SIG-M5 treated with dmso at 0.1 percent for 504 hours (cell line): ENCODE measurements at regions not wholly inside any gene's neighbourhood (a gene's known extent, or its start where the extent isn't known, plus 50 kb on each side); places are given as distances from the start of the nearest gene placed in this dataset.
"Not testable (repeated sequence)": the region's sequence is repeated elsewhere in the genome, so short reads cannot be mapped to it uniquely, and the experiment has no call there.

Source experiments
- DNase-seq: peaks from one replicate; lab custom pipeline; 2025; ENCODE audit not compliant: unreplicated experiment; lab: John Stamatoyannopoulos, UW

DNA sequence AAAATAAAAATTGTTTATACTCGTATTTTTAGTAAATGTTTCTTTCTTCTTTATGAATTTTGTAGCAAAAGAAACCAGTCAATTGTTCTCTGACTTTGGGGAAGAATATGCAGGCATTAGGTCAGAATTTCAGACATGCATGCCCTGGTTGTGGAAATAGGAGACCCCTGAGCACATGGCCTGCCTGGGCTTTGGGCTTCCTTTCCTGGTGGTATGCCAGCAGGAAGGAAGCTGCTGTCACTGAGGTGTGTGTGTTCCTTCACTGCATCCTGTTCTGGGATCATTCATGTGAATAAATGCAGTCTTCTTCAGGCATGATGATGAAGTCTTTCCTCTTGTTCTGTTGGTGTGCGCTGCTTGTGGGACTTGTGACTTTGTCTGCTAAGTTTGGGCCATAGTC is 920.2 kb upstream of the VRK2 start:
- DNase-seq = no peak

DNA sequence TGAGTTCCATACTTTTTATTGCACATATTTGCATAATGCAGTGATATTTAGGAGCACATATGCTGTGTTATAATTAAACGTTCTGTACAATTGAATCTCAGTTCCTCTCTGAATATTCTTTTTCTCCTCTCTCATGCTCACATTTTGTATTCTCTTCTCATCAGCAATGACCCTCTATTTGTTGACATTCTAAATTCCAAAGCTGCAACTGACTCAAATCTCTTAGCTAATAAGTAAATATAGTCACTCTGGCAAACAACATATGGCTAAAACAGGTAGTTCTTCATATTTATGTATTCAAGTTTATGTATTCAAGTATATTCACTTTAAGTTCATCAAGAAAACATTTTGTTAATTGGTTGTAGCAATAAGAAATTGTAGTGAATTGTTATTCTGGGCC is 907.4 kb upstream of the VRK2 start:
- no peak for DNase-seq

DNA sequence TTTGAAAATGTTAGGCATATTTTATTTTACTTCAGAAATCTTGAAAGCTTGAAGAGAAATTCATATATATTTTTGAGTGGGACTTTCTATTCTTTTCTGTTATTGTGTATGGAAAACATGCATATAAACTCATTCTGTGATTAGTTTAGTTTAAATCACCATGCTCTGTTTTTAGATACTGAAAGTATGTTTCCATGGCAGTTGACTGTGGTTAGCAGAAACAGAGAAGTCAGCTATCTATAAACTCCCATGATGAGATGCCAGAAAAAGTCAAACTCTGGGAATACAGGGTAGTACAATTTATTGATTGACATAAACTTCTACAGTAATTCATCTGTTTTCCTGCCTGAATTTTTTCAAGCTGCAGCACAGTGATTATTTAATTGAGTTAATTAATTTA is 905.3 kb upstream of the VRK2 start:
- DNase-seq = no peak

DNA sequence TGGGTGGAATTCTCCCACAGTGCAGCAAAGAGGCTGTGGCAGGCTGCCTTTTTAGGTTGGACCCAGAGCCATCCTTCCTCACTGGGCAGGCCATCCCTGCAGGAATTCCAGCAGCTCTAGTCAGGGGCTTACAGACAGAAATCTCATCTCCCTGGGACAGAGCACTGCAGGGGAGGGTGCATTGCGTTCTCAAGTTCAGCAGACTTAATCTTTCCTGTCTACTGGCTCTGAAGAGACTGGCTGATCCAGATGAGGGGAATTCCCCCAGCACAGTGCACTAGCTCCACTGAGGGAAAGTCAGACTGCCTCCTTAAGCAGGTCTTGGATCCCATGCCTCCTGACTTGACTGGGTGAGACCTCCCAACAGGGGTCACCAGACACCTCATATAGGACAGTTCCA is 899.7 kb upstream of the VRK2 start:
- no peak for DNase-seq

DNA sequence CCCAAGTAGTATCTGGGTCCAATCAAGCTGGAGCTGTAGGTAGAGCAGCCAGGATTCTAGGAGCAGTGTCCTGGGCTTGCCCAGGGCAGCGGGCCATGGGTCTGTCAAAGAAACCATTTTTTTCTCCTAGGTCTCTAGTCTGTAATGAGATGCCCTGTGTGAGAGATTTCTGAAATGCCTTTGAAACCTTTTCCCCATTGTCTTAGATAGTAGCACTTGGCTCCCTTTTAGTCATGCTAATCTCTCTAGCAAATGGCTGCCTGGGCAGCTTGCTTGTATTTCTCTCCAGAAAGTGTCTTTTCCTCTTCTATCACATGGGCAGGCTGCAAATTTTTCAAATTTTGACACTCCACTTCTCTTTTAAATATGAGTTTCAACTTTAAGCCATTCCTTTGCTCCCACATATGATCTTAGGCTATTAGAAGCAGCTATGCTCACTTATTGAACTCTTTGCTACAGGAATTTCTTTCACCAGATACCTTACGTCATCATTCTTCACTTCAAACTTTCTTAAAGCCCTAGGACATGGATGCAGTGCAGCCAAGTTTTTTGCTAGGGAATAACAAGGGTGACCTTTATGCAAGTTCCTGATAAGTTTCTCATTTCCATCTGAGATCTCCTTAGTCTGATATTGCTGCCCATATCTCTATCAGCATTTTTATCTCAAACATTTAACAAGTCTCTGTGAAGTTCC is 890.2 kb upstream of the VRK2 start:
- DNase-seq = no peak

DNA sequence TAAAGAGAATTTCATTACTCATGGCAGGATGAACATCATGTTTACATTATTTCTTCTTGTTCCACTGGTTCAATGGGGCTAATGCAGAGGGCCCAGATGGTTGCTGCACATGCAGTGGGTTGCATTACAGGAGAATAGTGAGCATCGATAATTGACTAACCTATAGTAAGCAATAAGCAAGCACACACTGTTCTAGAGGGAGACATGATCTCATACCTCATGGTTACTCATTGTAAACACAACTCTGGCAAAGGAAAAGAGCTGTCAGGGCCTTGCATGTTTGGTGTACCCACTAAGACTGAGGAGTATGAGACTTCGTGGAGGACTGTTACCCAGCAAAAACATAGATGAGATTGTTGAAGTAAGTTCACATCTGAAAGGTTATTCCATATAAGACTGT is 885.6 kb upstream of the VRK2 start:
- DNase-seq = no peak

DNA sequence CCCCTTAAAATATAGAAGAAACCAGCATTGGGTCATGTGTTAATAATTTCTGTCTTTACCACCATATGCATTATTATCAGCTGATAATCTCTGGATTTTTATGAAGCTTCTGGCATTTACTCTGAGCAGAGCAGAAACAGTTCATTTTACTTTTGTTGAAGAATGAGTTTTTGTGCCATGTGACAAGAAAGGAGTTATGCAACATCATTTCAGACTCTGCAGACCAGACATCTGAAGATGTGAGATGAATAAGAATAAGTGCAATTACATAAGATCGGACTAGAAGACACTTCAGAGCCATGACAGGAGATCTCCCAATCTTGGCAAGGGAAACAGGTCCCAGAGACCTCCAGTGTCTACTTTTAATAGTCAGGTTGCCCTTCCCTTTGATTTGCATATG is 869.4 kb upstream of the VRK2 start:
- DNase-seq = no peak

DNA sequence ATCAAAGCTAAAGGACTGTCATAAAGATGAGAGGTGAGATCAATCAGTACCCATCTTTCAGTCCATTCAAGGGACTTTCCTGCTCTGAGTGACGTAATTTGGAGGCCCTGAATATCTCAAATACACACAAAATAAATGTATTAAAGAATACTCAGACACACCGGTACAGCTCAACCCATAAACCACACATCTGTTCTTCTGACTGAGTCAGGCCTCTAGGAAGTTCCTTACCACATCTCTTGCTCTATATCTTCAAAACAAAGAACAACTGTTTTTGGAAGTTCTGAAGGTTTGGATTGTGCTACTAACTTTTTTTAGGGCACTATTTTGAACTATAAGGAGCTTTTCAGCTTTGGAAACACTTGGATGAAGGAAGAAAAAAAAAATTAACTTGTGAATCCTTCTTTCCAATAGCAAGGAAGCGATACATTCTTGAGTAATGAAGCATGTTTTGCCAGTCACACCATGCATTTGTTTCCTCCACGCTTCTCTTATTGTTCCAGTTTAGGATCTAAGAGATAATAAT is 866.5 kb upstream of the VRK2 start:
- no peak for DNase-seq

DNA sequence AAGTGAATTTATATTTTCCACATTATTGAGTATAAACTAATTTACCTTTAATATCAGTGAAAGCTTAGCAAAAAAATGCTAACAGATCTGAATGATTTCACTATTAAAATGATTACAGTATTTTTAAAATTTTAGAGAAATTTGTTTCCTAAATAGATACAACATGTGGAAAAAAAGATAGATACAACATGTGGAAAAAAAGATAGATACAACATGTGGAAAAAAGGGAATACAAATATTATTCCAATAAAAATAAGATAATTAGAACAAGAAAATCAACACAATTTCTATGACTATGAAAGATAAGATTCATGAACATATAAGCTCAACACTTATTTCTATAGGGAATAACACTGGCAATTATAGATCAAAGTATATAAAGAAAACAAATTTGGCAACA is 865.9 kb upstream of the VRK2 start:
- DNase-seq = no peak

DNA sequence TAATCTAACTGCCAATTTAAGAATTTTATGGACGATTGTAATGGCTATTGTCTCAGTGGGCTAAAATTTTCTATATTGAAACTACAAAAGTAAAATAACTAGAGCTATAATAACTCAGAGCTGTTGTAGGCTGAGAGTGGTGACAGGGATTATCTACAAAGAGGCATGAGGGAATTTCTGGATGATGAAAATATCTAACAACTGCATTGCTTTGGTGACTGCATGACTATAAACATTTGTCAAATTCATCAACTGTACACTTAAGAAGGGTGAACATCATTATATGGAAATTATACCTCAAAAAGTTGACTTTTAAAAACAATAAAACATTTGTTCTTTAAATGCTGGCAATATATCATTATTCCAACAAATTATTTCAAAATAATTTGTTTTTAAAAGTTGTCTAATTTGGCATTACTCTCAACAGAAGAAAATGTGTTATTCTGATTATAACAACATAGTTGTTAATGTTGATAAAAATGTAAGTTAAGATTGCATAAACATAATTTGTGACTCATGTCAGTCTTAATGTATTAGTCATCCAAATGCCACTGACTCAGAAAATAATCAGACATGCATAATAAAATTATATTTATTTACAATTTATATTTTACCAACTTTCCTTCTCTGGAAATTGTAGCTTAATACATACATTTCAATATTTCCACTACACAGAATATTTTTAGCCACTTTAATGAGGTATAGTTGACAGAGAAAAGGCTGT is 865.1 kb upstream of the VRK2 start:
- no peak for DNase-seq

DNA sequence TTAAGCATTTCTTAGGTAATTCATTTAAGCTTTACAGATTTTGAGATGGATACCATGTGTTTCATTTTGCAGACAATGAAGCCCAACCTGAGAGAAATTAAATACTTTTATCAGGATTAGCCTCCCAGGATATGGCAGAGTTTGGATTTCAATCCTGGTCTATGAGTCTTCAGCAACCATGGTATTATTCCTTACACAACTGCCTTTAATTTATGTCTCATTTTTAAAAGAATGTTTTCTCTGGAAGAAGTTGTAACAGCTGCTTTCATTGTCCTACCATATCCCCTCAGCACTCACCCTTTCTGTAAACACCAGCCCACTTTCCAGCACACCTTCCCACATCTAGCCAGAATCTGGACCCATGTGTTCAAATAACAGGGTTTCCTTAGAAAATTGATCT is 863.7 kb upstream of the VRK2 start:
- DNase-seq = no peak

DNA sequence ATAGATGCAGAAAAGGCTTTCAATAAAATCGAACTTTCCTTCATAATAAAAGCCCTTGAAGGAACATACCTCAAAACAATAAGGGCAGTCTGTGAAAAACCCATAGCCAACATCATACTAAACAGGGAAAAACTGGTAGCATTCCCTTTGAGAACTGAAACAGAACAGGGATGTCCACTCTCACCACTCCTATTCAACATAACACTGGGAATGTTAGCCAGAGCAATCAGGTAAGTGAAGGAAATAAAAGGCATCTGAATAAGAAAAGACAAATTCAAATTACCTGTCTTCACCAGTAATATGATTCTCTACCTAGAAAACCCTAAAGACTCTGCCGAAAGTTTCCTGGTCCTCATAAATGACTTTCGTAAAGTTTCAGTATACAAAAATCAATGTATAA is 861.0 kb upstream of the VRK2 start:
- DNase-seq = no peak

DNA sequence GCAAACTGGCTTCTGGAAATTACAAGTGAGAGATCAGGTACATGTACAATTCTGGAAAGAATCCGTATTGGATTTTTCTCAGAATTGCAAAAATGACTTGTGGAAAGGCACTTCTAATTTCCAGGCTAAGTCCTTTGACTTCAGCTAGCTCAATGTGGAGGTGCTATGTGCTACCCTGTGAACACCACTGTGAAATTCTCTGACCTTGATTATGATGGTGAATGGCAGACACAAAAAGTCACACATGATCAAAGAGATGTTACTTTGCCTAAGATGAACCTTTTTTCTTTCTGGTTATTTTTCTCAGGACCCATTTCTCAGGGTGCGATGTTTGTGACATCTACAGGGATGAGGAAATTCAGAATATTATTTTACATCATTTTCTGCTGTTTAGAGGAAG is 856.6 kb upstream of the VRK2 start:
- DNase-seq = no peak

DNA sequence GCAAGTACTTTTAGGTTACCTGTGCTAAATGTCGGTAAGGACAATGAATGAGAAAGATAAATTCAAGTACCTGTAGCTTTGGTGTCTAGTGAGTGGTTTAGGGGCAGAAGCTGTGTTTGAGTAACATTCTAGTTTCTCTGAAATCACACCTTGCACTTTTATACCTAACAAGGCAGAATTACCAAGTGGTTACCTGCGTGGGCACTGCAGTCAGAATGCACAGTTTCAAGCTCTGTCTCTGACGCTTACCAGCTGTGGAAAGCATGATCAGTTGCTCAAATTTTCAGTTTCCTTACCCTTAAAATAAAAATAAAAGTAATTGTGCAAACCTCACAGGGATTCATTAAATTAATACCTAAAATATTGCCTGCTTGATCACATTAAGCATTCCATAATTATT is 846.9 kb upstream of the VRK2 start:
- no peak for DNase-seq

DNA sequence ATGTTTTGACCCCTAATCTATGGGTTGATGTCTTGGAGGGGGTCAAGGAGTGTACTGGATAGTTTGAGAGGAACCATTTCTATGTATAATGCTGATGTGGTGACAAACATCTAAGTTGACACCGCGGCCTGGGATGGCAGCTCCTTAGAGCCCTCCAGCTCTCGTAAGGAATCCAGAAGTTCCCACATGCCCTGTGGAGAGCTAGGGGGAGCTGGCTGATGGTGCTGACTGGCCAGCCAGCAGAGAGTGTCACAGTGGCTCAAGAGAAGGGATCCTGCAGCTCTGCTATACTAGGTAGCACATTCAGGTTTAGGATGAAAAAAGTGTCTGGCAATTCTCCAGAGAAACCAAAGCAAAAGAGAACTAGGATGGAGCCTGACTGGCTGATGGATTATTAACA is 842.2 kb upstream of the VRK2 start:
- no peak for DNase-seq

DNA sequence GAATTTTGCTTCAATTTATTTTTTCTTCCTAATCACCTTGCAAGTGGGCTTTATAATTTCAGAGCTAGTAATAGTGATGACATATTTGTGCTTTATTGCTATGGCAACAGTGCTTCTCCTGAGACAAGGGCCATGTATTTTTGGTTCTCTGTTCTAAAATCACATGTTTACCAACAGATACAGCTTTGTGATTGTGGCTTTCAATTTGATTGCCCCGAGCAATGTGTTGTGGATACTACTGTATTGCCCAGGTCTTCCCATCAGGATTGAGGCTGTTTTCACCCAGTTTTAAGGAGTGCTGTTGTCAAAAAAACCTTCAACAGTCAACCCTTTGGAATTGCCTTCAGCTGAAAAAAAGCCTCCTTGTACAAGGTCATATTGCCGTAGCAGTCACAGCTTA is 841.4 kb upstream of the VRK2 start:
- no peak for DNase-seq

DNA sequence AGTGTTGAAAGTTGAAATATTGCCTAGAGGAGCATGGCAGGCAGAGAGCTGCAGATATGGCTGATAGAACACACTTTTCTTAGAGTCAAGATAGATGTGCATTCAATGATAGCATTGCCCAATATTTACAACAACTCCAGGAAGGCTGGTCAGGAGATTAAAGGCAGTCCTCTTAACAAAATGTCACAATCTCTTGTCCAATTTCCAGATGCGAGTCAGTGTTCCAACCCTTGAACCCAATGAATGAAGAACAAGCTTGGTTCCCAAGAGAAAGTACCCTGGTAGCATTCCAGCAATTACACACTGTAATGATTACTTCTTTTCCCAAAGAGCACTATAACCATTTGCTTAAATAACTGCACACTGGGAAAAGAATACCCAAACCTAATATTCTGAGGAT is 839.4 kb upstream of the VRK2 start:
- DNase-seq = no peak

DNA sequence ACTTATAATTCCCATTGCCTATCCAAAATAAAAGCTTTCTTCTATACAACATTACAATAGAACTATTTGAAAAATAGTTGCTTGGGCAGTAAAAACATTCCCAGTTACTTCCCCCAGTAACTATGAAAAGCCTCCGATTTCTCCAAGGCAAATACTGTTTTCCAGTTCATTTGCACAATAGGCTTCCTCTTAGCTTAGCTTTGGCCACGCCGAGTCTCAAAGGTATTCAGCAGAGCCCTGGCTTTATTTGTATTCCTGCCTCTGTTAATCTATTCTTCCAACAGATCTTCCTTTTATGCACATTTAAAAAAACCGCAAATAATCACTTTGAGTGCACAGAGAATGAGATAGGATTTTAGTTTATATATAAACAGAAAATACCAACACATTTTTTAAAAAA is 836.8 kb upstream of the VRK2 start:
- DNase-seq = no peak

DNA sequence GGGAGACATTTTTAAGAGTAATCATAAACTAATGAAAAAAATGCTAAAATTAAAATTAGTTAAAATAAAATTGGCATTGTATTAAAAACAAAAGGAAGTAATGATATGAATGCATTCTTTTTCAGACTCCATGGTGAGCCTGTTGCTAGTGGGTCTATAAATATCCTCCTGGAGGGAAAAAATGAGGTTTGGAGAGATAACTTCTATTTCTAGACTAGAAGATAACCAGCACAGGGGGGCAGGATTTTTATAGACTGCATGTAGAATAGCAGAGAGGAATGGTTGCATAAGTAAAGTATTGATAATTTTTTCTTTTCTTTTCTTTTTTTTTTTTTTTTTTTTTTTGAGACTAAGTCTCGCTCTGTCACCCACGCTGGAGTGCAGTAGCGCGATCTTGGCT is 835.8 kb upstream of the VRK2 start:
- no peak for DNase-seq

DNA sequence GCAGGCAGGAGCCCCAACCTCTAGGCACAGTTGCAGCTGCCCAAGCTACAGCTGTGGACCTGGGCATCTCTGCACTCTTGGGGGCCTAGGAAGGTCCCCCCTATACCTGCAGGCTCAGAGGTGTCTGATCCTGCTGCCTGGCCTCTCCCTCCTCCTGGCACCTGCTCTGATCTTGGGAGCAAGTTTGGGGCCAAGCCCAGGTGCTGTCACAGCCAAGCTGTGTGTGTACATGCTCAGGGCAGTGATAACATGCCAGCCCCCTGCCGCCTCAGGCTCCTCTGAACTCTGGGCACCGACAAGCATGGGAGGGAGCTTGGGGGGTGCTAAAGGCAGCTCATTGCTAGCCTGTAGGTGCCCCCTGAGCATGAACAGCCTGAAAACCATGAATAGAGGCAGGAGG is 829.6 kb upstream of the VRK2 start:
- DNase-seq = no peak

DNA sequence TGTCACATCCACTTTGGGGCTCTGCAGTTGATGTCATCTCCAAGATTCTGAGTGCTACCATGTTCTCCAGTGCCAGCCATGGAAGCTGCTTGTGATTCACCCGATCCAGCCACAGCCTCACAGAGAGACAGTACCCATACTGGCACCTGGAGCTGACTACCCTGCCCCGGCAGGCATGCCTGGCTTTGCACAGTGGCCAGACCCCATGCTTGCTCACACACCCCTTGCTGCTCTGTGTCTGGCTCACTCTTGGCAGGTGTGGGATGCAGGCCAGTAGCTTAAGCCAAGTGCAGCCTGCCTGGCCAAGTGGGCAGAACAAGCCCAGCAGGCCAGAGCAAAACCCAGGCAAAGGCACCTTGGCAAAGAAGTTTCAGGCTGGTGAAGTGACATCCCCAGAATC is 828.4 kb upstream of the VRK2 start:
- DNase-seq = no peak

DNA sequence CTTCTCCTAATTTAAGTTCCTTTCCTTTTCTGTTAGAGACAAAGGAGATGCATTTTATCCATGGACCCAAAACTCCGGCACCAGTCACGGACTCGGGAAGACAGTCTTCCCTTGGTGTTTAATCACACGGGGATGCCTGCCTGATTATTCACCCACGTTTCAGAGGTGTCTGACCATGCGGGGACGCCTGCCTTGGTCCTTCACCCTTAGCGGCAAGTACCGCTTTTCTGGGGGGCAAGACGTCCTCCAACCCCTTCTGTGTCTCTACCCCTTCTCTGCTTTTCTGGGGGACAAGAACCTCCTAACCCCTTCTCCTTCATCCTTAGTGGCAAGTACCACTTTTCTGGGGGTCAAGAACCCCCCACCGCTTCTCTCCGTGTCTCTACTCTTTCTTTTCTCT is 816.9 kb upstream of the VRK2 start:
- DNase-seq = not testable (repeated sequence)

DNA sequence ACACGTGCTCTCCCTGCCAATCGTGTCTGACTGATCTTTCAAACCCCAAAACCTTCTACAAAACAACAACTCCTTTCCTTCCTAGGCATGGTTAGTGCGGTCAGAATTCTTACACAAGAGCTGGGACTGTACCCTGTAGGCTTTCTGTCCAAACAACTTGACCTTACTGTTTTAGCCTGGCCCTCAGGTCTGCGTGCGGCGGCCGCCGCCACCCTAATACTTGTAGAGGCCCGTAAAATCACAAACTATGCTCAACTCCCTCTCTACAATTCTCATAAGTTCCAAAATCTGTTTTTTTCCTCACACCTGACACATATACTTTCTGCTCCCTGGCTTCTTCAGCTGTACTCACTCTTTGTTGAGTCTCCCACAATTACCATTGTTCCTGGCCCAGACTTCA is 814.3 kb upstream of the VRK2 start:
- not testable (repeated sequence) for DNase-seq
